GM21515 (cell line): ENCODE measurements at regions not wholly inside any gene's neighbourhood (a gene's known extent, or its start where the extent isn't known, plus 50 kb on each side); places are given as distances from the start of the nearest gene placed in this dataset.
"Not testable (repeated sequence)": the region's sequence is repeated elsewhere in the genome, so short reads cannot be mapped to it uniquely, and the experiment has no call there.

ENCODE experiments used
- ATAC-seq: cut with Tn5 transposase; IDR thresholded peaks from one replicate; pipeline ENCODE4 v1.9.1; 2021; ENCODE audit not compliant: unreplicated experiment

DNA sequence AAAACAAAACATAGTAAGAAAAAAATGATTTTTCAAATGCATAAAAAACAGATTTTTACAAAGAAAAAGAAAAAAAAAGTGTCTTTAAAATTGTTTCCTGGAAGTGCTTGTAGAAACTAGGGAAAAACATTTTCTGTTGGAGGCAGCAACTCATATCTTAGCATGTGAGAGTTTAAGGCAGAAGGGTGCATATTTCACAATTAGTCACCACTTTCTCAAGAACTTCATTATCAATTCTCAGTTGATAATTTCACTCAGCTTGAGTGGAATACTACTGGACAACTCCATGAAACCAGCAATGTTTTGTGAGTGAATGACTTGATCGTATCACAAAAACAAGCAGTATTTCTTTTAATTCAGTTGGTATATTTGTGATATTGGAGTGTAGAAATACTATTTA, 508.3 kb upstream of the DAB2 start:
- no peak for ATAC-seq

DNA sequence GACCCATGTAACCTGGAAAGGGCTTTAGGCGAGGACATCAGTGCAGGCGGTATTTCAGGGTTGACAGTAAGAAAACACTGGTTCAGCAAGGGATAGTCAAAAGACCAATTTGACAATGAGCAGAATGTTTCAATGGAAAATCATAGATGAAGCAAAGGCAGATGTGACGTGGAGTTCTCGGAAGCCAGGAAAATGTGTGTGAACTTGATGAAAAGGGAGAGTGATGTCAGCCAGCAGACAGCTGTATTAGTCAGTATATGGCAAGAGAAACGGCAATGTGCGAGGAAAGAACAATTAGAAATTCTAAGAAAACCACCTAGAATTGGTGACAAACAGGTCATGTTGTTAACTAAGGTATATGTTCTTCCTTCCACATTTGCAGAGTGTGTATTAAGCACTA, 503.9 kb upstream of the DAB2 start:
- ATAC-seq, result no peak

DNA sequence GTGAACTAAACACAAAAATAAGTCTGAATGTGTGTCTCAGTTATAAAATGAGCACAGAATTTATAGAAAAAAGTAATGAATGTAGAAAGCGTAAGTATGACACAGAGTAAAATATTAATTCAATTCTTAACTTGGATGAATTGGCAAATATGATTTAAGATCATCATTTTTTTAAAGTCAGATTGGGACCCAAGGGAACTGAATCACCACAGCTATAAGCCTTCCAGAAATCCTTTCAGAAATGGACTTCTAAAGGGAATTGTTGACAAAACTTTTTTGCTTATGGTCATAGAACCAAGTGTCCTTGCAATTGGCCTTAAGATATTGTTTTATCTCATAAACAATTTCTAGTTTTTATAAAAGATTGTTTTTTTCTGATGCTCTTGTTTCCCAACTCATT, 495.1 kb upstream of the DAB2 start:
- ATAC-seq, result no peak

DNA sequence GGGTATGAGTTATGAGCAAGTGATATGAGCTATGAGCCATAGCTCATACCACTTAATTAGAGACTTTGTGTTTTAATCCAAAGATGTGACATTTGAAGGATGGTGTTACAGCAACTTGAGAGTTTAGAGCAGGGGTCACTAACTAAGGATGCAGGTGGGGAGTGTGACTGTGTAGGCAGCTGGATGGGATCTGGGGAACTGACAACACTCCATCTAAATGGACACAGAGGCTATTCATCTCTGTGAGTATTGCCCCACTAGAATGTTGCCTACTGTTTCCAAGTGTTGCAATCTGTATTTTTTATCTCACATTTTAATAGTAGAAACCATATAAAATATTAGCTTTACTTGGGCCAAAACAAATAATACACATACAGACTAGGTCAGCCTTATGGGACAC, 488.1 kb upstream of the DAB2 start:
- no peak for ATAC-seq

DNA sequence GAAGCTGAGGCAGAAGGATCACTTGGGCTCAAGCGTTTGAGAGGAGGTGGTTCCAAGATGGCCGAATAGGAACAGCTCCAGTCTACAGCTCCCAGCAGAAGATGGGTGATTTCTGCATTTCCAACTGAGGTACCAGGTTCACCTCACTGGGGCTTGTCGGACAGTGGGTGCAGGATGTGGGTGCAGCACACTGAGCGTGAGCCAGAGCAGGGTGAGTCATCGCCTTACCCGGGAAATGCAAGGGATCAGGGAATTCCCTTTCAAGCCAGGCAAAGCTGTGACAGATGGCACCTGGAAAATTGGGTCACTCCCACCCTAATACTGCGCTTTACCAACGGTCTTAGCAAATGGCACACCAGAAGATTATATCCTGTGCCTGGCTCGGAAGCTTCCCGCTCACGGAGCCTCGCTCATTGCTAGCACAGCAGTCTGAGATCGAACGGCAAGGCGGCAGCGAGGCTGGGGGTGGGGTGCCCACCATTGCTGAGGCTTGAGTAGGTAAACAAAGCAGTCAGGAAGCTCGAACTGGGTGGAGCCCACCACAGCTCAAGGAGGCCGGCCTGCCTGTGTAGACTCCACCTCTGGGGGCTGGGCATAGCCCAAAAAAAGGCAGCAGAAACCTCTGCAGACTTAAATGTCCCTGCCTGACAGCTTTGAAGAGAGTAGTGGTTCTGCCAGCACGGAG, 482.6 kb upstream of the DAB2 start:
- not testable (repeated sequence) for ATAC-seq

DNA sequence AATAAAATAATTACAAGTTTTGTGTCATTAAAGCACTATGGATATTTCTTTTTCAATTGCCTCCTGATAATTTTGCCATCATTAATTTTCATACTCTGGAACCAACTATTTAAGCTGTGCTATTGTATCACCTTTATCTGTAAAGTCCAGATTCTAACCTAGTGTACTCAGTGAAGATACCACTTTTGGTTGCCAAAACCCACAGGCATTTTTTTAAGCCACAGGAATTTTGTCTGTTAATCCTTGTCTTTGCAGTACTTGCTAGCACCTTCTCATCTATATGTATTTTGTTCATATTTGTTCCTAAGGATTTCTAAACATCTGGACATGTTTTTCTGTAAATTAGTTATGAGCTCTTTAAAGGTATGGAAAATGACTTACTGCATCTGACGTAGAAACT, 481.4 kb upstream of the DAB2 start:
- ATAC-seq, result no peak

DNA sequence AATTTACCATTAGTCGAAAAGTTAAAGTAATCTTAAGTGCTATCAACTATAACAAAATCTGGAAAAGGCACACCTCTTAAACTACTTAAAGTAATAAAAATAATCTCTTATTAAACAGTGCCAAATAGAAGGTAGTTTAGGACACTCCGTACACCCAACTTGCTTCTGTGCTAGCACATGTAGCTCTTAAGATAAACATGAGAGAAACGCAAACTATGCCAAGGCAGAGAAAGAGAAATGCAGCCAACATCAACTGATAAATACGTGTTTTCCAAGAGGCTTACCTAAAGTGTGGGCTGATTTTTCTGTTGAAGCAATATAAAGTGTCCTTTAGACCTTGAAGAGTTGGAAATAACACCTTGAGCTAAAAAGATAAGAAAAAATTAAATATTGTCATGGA, 480.6 kb upstream of the DAB2 start:
- no peak for ATAC-seq

DNA sequence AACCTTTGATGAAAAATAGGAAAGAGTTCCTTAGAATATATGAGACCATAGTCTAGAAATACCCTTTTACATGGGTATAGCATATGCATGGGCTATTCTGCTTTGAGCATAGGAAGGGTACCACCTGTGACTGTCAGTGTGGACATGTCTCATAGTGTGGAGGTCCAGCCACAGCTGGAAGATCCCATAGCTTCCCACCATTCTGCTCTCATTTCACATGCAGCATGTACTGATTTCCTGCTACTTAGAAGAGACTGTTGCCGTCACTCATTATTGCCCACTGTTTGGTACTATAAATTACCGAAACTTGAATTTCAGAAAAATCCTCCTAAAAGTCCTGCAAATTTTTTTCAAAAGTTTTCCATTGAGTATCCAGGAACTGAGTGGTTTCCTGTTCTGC, 477.8 kb upstream of the DAB2 start:
- no peak for ATAC-seq

DNA sequence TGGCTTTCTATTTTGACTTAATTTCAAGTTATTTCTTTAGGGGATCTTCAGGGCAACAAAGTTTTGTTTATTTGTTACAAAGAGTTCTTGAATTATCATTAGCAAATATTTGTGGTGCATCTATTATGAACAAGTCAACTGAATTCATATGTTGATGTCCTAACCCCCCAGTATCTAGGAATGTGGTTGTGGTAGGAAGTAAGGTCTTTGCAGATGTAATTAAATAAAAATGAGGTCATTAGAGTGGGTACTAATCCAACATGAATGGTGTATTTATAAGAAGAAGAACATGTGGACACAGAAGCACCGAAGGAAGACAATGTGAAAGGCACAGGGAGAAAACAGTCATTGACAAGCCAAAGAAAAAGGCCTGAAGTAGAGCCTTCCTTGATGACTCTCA, 474.0 kb upstream of the DAB2 start:
- ATAC-seq, result no peak

DNA sequence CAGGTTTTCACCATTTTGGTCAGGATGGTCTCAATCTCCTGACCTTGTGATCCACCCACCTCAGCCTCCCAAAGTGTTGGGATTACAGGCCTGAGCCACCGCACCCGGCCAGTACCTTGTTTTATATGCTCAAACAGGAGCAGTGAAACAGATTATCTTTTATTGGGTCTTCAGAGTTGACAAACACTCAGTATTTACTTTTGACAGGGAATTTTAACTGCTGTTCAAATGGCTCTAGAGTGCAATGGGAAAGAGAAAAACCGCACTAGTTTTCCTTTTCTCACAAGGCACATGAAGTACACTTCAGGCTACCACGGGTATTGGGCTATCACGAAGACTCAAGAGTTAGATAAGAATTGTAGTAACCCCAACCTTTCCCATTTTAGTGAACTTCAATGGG, 471.9 kb upstream of the DAB2 start:
- ATAC-seq, result no peak

DNA sequence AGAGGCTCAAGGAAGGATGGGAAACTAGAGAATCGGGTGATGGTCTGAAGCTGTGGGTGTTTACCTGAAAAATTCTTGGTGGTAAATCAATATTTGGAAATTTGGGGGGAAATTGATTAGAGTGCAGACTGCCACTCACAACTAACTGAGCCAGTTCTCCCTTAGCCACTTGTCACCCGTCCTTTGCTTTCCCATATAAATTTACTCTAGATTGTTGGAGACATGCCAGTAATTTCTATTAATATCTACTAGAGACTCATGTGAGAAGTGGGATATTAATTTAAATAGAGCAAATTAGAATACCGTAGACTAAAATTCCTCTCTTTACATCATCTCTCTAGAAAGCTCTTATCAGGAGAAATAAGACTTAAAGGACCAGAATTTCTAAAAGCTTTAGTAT, 471.3 kb upstream of the DAB2 start:
- ATAC-seq, result no peak

DNA sequence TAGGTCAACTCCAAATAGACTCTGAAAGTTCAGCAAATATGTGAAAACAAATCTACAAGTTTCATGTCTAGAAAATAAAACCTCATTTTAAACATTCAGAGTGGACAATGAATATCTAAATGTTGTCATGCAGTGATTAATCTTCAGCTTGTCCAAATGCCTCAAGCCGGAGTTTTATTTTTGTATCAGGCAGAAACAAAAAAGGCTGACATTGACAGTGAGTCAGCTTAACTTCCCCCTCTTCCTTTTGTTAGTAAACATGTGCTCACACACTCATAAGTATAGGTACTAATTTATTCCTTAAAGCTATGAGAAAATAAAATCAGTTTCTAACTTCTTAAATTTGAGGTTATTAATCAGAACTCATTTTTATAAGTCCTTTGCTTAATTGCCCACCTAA, 467.9 kb upstream of the DAB2 start:
- ATAC-seq, result no peak

DNA sequence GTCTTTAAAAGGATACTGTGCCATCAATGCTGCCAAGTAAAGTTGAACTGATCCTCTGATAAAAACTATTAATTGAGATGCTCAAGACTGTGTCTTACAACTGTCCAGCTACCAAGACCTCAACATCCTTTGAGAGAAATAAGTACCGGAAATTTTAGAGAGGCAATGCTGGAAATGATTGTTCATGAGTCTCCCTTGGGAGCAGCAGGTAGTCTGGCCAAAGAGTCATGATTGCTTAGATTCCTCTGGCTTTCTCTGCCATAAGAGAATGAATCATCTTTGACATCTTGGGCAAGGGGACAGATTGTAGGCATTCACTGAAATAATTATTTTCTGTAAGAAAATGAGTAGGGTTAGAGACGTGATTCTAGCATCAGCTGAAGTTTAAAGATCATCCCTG, 466.6 kb upstream of the DAB2 start:
- ATAC-seq, result no peak

DNA sequence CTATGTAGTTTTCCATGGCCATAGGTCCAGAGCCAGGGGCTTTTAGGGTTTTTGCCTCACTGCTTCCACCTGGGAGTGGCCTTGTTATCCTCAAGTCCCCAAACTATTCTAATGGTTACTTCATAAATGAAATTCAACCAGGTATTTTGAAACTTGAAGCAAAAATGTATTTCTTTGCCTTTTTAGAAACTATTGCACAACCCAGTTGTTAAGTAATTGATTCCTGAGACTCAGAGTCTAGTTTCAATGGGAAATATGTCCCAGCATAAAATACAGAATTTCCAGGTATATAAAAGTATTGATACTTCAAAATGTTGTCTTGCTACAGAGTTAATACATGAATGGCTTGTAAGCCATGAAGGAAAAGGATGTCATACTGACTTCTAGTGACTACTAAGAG, 456.2 kb upstream of the DAB2 start:
- ATAC-seq, result no peak

DNA sequence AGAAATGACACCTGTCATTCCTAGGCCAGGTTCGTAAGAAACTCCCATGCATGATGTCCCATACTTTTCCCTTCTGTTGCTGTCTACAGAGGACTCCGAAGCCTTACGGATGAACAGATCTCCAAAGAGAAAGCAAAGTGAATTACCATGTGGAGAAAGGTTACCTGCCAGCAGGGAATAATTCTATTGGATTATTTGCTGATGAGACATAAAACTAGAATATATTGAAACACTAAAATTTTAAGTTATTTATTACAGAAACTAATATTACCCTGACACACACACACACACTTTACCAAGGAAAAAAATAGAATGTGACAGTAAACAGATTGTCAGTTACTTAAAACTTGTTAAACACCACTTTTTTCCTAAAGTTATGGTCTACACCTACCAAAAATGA, 452.7 kb upstream of the DAB2 start:
- no peak for ATAC-seq

DNA sequence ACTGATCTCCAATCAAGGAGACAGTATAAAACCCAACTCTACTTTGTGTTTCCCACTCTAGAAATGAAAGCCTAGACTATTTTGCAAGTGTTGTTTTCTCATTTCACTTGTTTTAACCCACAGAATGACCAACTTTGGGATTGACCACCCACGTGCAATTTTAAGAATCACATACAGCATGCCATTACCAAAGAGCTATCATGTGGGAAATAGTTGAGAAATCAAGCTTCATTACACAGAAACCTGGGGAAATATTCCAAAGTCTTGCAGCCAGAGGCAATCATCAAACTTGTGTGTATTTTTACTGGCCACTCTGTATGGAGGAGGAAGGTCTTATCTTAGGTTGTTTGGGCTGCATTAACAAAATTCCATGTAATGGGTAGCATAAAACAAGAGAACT, 451.4 kb upstream of the DAB2 start:
- no peak for ATAC-seq

DNA sequence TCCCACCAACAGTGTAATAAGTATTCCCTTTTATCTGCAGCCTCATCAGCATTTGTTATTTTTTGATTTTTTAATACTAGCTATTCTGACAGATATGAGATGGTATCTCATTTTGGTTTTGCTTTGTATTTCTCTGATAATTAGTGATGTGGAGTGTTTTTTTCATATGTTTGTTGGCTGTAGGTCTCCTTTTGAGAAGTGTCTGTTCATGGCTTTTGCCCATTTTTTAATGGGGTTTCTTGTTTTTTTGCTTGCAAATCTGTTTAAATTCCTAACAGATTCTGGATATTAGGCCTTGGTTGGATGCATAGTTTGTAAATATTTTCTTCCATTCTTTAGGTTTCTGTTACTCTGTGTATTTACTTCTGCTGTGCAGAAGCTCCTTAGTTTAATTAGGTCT, 445.4 kb upstream of the DAB2 start:
- no peak for ATAC-seq

DNA sequence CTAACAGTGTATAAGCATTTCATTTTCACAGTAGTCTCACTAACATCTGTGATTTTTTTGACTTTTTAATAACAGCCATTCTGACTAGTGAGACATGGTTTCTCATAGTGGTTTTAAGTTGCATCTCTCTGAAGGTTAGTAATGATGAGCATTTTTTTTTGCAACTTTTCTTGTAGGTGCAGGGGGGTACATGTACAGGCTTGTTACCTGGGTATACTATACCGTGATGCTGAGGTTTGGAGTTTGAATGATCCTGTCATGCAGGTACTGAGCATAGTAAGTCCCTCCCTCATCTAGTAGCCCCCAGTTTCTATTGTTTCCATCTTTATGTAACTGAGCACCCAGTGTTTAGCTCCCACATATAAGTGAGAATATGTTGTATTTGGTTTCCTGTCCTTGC, 444.6 kb upstream of the DAB2 start:
- no peak for ATAC-seq

DNA sequence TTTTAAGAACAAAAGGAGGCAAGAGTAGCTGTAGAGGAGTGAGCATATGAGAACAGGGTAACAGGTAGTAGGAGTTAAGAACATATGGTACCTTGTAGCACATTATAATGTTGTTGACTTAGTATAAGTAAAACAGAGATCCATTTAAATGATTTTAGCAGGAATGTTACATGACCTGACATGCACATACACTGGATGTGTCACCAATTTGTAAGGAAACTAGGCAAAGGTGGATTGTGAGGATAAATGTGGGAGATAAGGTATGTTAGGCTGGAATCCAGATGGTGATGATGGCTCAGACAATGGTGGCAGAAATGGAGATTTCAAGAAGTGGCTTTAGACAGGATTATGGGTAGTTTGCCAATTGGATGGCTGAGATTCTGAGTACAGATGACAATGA, 443.1 kb upstream of the DAB2 start:
- no peak for ATAC-seq

DNA sequence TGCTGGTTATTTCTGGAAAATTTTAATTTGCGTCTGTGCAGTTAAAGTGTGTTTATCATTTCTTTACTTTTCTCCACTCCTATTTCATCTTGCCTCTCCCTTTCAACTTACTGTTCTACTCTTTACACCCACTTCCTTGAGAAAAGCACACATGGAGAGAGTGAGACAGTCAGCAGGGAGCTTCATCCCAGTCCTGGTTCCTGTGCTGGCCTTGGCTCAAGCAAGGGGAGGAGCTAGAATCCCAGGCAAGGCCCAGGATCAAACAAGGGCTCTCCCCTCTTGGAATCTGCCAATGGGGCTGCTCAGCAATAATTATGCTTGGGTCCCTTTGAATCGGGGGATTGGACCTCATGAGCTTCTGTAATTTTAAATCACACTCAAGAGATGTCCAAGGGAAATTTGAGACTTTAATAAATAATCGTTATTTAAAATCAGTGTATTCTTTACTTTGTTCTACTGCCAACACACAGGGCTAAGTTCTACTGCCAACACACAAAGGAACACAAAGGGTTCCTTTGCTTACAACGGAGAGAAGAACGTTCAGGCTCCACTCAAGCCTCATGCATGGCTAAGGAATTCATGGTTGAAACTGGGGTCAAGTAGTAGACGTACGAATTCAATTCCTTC, 439.3 kb upstream of the DAB2 start:
- ATAC-seq, result no peak

DNA sequence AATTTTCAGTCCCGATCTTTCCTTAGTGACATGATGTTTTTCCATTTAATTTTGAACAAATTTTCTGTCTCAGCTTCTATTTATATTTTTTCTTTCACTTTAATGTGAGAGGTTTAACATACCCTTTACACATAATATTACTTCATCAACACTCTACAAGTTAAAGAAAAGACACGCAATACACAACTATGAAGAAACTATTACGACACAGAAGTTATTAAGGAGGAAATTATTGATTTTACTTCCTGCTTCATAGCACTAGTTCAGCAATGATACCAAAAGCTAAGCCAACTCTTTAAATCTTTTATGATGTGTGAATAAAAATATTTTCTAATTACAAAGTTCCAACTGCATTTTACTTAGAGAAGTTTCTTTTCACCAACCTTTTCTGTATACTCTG, 432.3 kb upstream of the DAB2 start:
- ATAC-seq, result no peak

DNA sequence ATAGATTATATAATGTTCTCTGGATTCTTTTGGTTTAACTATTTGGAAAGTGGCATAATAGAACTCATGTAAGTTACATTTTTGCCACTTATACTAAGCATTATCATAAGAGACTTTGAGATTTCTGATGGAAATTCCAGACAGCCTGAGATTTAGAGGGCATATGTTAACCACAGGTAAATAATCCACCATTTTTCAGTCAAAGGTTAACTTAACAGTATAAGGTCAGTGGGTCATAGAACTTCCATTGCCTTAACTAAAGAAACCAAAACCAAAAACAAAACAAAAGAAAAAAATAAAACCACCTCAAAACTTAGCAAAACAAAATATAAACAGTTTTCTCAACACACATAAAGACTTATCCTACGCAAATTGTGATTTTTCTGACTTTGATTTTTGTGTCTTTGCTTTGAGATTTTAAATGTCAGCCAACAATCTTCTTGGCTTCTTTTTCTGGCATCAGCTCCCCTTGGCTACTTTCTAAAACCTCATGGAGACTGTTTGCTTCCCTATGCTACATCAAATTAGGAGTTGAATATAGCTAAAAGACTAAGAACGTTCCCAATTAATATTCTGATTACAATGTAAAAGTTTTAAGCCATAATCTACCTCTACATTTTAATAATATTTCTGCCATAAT, 430.1 kb upstream of the DAB2 start:
- ATAC-seq, result no peak

DNA sequence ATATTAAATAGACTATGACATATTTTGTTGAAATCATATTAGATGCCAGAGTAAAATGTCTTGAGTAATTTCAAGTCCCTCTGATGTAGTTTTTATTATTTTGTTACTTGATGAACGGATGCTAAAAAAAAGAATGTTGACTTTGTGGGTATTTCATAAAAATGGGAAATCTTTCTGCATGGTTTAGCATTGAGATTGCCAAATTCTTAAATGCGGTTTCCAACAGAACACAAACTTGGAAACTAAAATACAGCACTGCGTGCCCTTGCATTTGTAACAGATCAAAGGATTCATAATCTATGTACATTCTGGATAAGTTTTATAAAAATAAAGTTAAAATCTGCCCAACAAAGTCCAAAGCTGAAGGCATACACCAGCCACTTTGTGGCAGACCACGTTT, 425.5 kb upstream of the DAB2 start:
- ATAC-seq, result no peak
